Hematopoietic multipotent progenitor cell treated with erythropoietin and hydrocortisone succinate and interleukin-3 and kit ligand, for 6 days (in vitro differentiated cells): ENCODE measurements at regions not wholly inside any gene's neighbourhood (a gene's known extent, or its start where the extent isn't known, plus 50 kb on each side); places are given as distances from the start of the nearest gene placed in this dataset.

Experiments
- DNase-seq: peaks from one replicate; pipeline ENCODE4 v3.0.0-alpha.2; 2015

GRCh38 chr1:57530206-57530910 is 106.5 kb upstream of the DAB1 start:
- no peak for DNase-seq

GRCh38 chr1:57522575-57522974 is 98.7 kb upstream of the DAB1 start:
- no peak for DNase-seq

- DNase-seq = no peak
Measured at GRCh38 chr1:57520743-57521515, 97.1 kb upstream of the DAB1 start.

GRCh38 chr1:57518496-57518895 is 94.6 kb upstream of the DAB1 start:
- peak; percentile 7 for DNase-seq

GRCh38 chr1:57517587-57518374 is 93.9 kb upstream of the DAB1 start:
- DNase-seq = no peak

GRCh38 chr1:57512386-57512785 is 88.5 kb upstream of the DAB1 start:
- DNase-seq = no peak

- no peak for DNase-seq
Measured at GRCh38 chr1:57506941-57507340, 83.1 kb upstream of the DAB1 start.

- DNase-seq = no peak
Measured at GRCh38 chr1:57503337-57503736, 79.5 kb upstream of the DAB1 start.

GRCh38 chr1:57500136-57500830 is 76.4 kb upstream of the DAB1 start:
- DNase-seq = no peak

- no peak for DNase-seq
Measured at GRCh38 chr1:57494530-57495079, 70.7 kb upstream of the DAB1 start.

GRCh38 chr1:57492586-57493226 is 68.8 kb upstream of the DAB1 start:
- no peak for DNase-seq

- no peak for DNase-seq
Measured at GRCh38 chr1:57489358-57490036, 65.6 kb upstream of the DAB1 start.

GRCh38 chr1:57485643-57486042 is 61.8 kb upstream of the DAB1 start:
- no peak for DNase-seq

GRCh38 chr1:57483954-57484353 is 60.1 kb upstream of the DAB1 start:
- no peak for DNase-seq

GRCh38 chr1:57479471-57479870 is 55.6 kb upstream of the DAB1 start:
- DNase-seq = no peak

GRCh38 chr1:57475366-57475765 is 51.5 kb upstream of the DAB1 start:
- DNase-seq = no peak

GRCh38 chr1:57474137-57474750 is 50.4 kb upstream of the DAB1 start:
- no peak for DNase-seq
